AG04449 (cell line): ENCODE measurements at regions not wholly inside any gene's neighbourhood (a gene's known extent, or its start where the extent isn't known, plus 50 kb on each side); places are given as distances from the start of the nearest gene placed in this dataset.
A peak's percentile ranks its signal among the peaks of the same experiment; 100 is the strongest.

Experiments used
- CTCF ChIA-PET: fragments of 350-600 bp; formaldehyde crosslinking; extraction: SDS; loops from one replicate; lab custom pipeline; 2021; ENCODE audit warnings: antibody characterized with exemption; lab: Yijun Ruan, JAX
- POLR2A ChIA-PET: fragments of 400-600, 350-600 bp; formaldehyde crosslinking; extraction: SDS; loops from one replicate; lab custom pipeline; 2020; ENCODE audit warnings: antibody characterized with exemption, inconsistent platforms; lab: Yijun Ruan, JAX
- DNase-seq: peaks from one replicate; pipeline ENCODE4 v3.0.0-alpha.2; 2010; ENCODE audit warnings: low read depth, low spot score
- H3K4me3 ChIP-seq: 2 replicates; pipeline ENCODE4 v1.5.1; 2011; ENCODE audit warnings: low read depth, mild to moderate bottlenecking, control low read depth, low read length
- CTCF ChIP-seq: IDR thresholded peaks from one replicate; pipeline ENCODE4 v1.5.1; 2011; ENCODE audit warnings: mild to moderate bottlenecking, moderate library complexity, low read length, control low read depth, inconsistent platforms; ENCODE audit not compliant: insufficient read depth; ENCODE audit errors: missing control alignments

DNA sequence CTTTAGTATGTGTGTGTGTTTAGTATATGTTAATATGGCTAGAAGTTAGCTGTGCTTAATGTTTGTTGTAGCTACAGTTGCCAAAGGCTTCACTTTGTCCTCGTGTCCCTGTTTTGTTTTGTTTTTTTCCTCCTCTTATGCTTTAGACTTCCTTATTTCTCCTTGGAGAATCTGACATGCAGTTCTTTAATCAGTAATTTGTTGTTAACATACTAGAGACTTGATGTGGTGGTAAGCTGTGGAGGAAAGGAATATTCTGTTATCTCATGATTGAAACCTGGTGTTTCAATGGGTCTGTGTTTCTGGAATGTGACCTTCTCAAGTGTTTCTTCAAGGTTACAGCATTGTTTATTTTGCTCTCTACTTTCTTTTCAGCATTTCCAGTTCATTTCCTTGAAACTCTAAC, 515.6 kb upstream of the ST8SIA4 start:
- no peak for TF ChIP-seq CTCF
- ChIA-PET CTCF (no interaction called here), POLR2A (no interaction called here)
- H3K4me3 ChIP-seq = no peak overlapping the region
- no peak for DNase-seq

DNA sequence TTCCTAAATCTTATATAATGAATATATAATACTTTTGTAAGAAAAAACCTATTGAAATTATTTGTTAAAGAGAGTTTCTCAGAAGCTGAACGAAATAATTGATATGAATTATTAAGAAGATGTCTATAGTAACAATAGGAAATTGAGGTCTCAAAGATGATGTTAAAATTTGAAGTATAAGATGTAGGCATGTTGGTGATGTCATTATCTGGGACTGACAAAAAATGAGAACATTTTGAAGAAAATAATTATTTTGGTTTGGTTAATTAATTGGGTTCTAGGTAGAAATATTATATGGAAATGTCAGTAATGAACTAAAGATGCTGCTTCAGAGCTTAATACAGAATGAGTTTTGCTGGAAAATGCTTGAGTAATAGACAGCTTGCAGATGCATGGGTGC, 501.4 kb upstream of the ST8SIA4 start:
- H3K4me3 ChIP-seq = no peak overlapping the region
- ChIA-PET CTCF (no interaction called here), POLR2A (no interaction called here)
- no peak for DNase-seq
- no peak for TF ChIP-seq CTCF

DNA sequence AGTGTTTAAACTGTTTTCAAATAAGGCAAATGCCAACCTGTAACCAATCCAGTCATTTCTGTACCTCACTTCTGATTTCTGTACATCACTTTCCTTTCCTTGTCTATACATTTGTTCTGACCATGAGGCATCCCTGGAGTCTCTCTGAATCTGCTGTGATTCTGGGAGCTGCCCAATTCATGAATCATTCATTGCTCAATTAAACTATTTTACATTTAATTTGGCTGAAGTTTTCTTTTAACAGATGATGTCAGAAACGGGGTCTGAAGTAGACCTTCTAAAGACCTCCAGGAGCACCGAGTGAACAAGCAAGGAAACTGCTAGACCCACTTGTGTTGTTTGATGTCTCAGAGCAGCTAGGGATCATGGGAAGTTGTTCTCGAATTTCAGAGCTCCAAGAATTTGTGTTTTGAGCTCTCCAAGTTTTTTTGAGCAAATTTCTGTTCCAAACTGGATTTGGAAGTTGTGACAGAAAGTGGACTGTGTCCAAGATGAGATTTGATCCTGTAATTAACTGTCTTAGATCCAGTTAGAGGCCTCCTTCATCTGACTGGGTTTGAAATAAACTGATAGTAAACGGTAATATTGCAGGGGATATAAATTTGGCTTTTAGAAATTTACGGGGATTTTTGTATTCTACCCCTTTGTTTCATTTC, 490.8 kb upstream of the ST8SIA4 start:
- no peak for DNase-seq
- ChIA-PET POLR2A (no interaction called here), CTCF (no interaction called here)
- no peak overlapping the region for H3K4me3 ChIP-seq
- no peak for TF ChIP-seq CTCF

DNA sequence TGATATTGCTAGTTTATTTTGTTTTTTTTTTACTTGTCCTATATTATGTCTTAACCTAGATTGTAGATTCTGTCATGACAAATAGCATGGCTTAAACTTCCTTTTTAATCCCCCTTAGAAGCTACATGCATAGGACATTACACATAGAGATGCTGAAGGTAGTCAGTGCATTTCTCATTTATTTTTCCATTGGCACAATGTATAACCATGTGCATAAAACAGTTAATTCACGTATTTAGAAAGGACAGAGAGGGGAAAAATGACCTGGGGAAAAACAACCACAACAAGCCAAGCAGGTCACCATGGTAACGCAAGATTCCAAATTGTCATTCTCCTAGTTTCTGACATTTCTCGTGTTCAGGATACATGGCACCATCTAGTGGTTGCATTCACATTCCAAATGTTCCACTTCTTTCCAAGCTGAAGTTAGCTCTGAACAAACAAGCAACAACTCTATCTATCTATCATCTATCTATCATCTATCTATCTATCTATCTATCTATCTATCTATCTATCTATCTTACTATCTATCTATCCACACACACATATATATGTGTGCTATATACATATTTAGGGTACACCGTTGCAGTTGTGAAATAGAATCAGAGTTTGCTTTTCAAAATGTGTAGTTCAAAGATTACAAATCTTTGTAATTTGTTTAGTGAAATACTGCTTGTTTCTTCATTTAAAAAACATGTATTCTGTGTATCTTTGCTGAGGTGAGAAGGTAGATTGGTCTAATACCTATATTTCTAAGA, 487.2 kb upstream of the ST8SIA4 start:
- ChIA-PET CTCF (interaction anchor here (1.5 to 2.2 kb wide), 2 partner anchors 767 to 960 kb away, joined by 3 to 11 read pairs; no protein-coding TSS in a partner anchor), POLR2A (no interaction called here)
- no peak overlapping the region for H3K4me3 ChIP-seq
- TF ChIP-seq CTCF = peak; percentile 45
- no peak for DNase-seq

DNA sequence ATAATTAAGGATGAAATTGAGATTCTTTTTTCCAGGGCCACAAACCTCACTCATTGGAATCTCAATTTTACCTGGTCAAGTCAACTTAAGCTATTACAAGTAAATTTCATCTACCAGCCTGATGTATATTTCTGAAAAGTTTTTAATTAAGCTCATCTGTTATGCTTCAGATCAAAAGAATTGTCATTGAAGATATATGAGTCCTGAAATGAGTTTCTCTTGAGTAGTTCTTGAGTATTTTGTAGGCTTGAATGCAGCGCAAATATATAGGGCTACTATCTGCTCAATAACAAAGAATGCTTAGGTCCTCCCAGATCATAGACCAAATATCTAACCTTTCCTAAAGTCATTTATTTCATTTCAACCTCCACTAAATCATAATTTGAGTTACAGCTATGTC, 482.2 kb upstream of the ST8SIA4 start:
- no peak for DNase-seq
- POLR2A ChIA-PET = no interaction called here
- no peak overlapping the region for H3K4me3 ChIP-seq
- CTCF ChIA-PET = no interaction called here
- no peak for TF ChIP-seq CTCF

- CTCF ChIA-PET = no interaction called here
- no peak for TF ChIP-seq CTCF
- POLR2A ChIA-PET = no interaction called here
- H3K4me3 ChIP-seq = no peak overlapping the region
- DNase-seq = no peak
Observed at GRCh38 chr5:101370181-101370580, 467.1 kb upstream of the ST8SIA4 start.
